Spleen (tissue), 3 donors: ENCODE measurements at regions not wholly inside any gene's neighbourhood (a gene's known extent, or its start where the extent isn't known, plus 50 kb on each side); places are given as distances from the start of the nearest gene placed in this dataset.

ENCODE experiments used
- POLR2A ChIP-seq, 3 donors: fragments of 450-650 bp; IDR thresholded peaks; one replicate each; pipeline ENCODE4 v1.5.1; 2017; ENCODE audit warnings: antibody characterized with exemption in 3 of 3, mild to moderate bottlenecking in 1 of 3
- POLR2AphosphoS5 ChIP-seq, 3 donors: sonication (generic); formaldehyde crosslinking; IDR thresholded peaks; one replicate each; pipeline ENCODE4 v1.5.1; 2017; ENCODE audit warnings: antibody characterized with exemption in 3 of 3

- no peak for TF ChIP-seq POLR2AphosphoS5 (IDR thresholded peaks at IDR 0.05)
- no peak for TF ChIP-seq POLR2A (IDR thresholded peaks at IDR 0.05)
Measured at GRCh38 chr4:136965478-136965877, 566.8 kb downstream of the PCDH18 start.
